Uterus (tissue), 2 donors: ENCODE measurements at regions not wholly inside any gene's neighbourhood (a gene's known extent, or its start where the extent isn't known, plus 50 kb on each side); places are given as distances from the start of the nearest gene placed in this dataset.

Source experiments
- CTCF ChIP-seq, 4 experiments: fragments of 200-600 bp in 2 of 4; fragments of 450-650 bp in 2 of 4; sonication (generic) in 2 of 4; IDR thresholded peaks; one replicate each; pipeline ENCODE4 v1.5.1; 2016 to 2019; ENCODE audit warnings: antibody characterized with exemption in 4 of 4, mild to moderate bottlenecking in 2 of 4, moderate library complexity in 1 of 4
- POLR2A ChIP-seq, 2 donors: fragments of 450-650 bp; IDR thresholded peaks; one replicate each; pipeline ENCODE4 v1.6.1; 2016; ENCODE audit warnings: antibody characterized with exemption in 2 of 2, mild to moderate bottlenecking in 1 of 2, moderate library complexity in 1 of 2

GRCh38 chr3:61333192-61333961, 82.1 kb upstream of the FHIT start:
- no peak for TF ChIP-seq POLR2A (IDR thresholded peaks at IDR 0.05)
- no peak for TF ChIP-seq CTCF (IDR thresholded peaks at IDR 0.05)
